GM23338 (cell line): ENCODE measurements at regions not wholly inside any gene's neighbourhood (a gene's known extent, or its start where the extent isn't known, plus 50 kb on each side); places are given as distances from the start of the nearest gene placed in this dataset.
A peak's percentile ranks its signal among the peaks of the same experiment; 100 is the strongest.

Experiments used
- ATAC-seq: fragments of 200-7000 bp; cut with Tn5 transposase; 3 replicates; pipeline ENCODE4 v1.9.1; 2020
- DNase-seq: peaks from one replicate; pipeline ENCODE4 v3.0.0-alpha.2; 2015; ENCODE audit warnings: low spot score
- H2AFZ ChIP-seq: fragments of 200-600 bp; sonication (generic); 2 replicates; pipeline ENCODE4 v1.8.0; 2016; ENCODE audit warnings: antibody characterized with exemption, mild to moderate bottlenecking, moderate library complexity
- H3F3A ChIP-seq: fragments of 200-600 bp; sonication (generic); replicated peaks from 2 replicates; pipeline ENCODE4 v1.8.0; 2017; ENCODE audit warnings: antibody characterized with exemption, mixed run types, low read depth
- H3K27ac ChIP-seq: fragments of 200-600 bp; sonication (generic); 2 replicates; pipeline ENCODE4 v1.6.1; 2016; ENCODE audit warnings: low read depth
- H3K27me3 ChIP-seq: fragments of 200-600 bp; sonication (generic); 2 replicates; pipeline ENCODE4 v1.8.0; 2016; ENCODE audit warnings: mild to moderate bottlenecking, mixed run types, moderate library complexity; ENCODE audit not compliant: insufficient read depth
- H3K36me3 ChIP-seq: fragments of 200-600 bp; sonication (generic); 2 replicates; pipeline ENCODE4 v1.8.0; 2016; ENCODE audit warnings: mild to moderate bottlenecking; ENCODE audit not compliant: insufficient read depth
- H3K4me1 ChIP-seq: fragments of 200-600 bp; sonication (generic); 2 replicates; pipeline ENCODE4 v1.8.0; 2016; ENCODE audit warnings: mild to moderate bottlenecking, moderate library complexity; ENCODE audit not compliant: insufficient read depth
- H3K4me2 ChIP-seq: fragments of 200-600 bp; sonication (generic); 2 replicates; pipeline ENCODE4 v1.7.1; 2017; ENCODE audit warnings: mixed run types
- H3K4me3 ChIP-seq: fragments of 200-600 bp; sonication (generic); 2 replicates; pipeline ENCODE4 v1.6.1; 2016; ENCODE audit warnings: mixed run types
- H3K79me2 ChIP-seq: fragments of 200-600 bp; sonication (generic); replicated peaks from 2 replicates; pipeline ENCODE4 v1.8.0; 2017; ENCODE audit warnings: mild to moderate bottlenecking; ENCODE audit not compliant: insufficient read depth
- H3K9me2 ChIP-seq: fragments of 200-600 bp; sonication (generic); 2 replicates; pipeline ENCODE4 v1.8.0; 2017; ENCODE audit not compliant: insufficient read depth
- H4K20me1 ChIP-seq: fragments of 200-600 bp; sonication (generic); replicated peaks from 2 replicates; pipeline ENCODE4 v1.8.0; 2017; ENCODE audit warnings: mild to moderate bottlenecking; ENCODE audit not compliant: insufficient read depth
- H3K27ac Mint-ChIP-seq: 2 replicates; pipeline ENCODE4 v1.8.0; 2020; ENCODE audit warnings: inconsistent platforms, mild to moderate bottlenecking, moderate library complexity, mixed read lengths
- H3K27me3 Mint-ChIP-seq: 3 replicates; pipeline ENCODE4 v1.8.0; 2022; ENCODE audit warnings: low read depth, mild to moderate bottlenecking, moderate library complexity, mixed read lengths, inconsistent platforms; ENCODE audit not compliant: insufficient read depth, poor library complexity
- H3K36me3 Mint-ChIP-seq: 3 replicates; pipeline ENCODE4 v1.8.0; 2021; ENCODE audit warnings: low read depth, mild to moderate bottlenecking, inconsistent platforms, moderate library complexity, mixed read lengths
- H3K4me1 Mint-ChIP-seq: 3 replicates; pipeline ENCODE4 v1.8.0; 2020; ENCODE audit warnings: mild to moderate bottlenecking, inconsistent platforms, mixed read lengths
- H3K4me3 Mint-ChIP-seq: 3 replicates; pipeline ENCODE4 v1.8.0; 2021; ENCODE audit warnings: moderate library complexity, mild to moderate bottlenecking, inconsistent platforms, mixed read lengths
- H3K9me3 Mint-ChIP-seq: 3 replicates; pipeline ENCODE4 v1.8.0; 2020; ENCODE audit warnings: moderate library complexity, mild to moderate bottlenecking, inconsistent platforms, mixed read lengths
- CREB1 ChIP-seq: fragments of 250-450 bp; sonication (Bioruptor Pico); IDR thresholded peaks from 2 replicates; pipeline ENCODE4 v1.5.0; 2020; ENCODE audit warnings: low read depth, mild to moderate bottlenecking, moderate library complexity
- EZH2 ChIP-seq: fragments of 200-600 bp; sonication (generic); IDR thresholded peaks from one replicate; pipeline ENCODE4 v1.8.0; 2017; ENCODE audit warnings: antibody characterized with exemption, mild to moderate bottlenecking, low read depth; ENCODE audit not compliant: unreplicated experiment
- EZH2phosphoT487 ChIP-seq: fragments of 200-600 bp; sonication (generic); IDR thresholded peaks from one replicate; pipeline ENCODE4 v1.8.1; 2018; ENCODE audit warnings: antibody characterized with exemption; ENCODE audit not compliant: unreplicated experiment
- JUNB ChIP-seq: IDR thresholded peaks from one replicate; pipeline ENCODE4 v1.6.1; 2016; ENCODE audit warnings: antibody characterized with exemption; ENCODE audit not compliant: unreplicated experiment
- NANOG ChIP-seq: IDR thresholded peaks from 2 replicates; pipeline ENCODE4 v1.6.1; 2016; ENCODE audit warnings: antibody characterized with exemption, borderline replicate concordance
- POLR2AphosphoS5 ChIP-seq: IDR thresholded peaks from 2 replicates; pipeline ENCODE4 v1.6.1; 2016; ENCODE audit warnings: antibody characterized with exemption, low read depth
- STAT1 ChIP-seq: IDR thresholded peaks from one replicate; pipeline ENCODE4 v1.6.1; 2016; ENCODE audit warnings: antibody characterized with exemption; ENCODE audit not compliant: unreplicated experiment
- ZNF114 ChIP-seq: fragments of 250-450 bp; sonication (Bioruptor Pico); IDR thresholded peaks from 2 replicates; pipeline ENCODE4 v1.5.0; 2020; ENCODE audit warnings: mild to moderate bottlenecking, moderate library complexity
- ZNF331 ChIP-seq: fragments of 250-450 bp; sonication (Bioruptor Pico); IDR thresholded peaks from 2 replicates; pipeline ENCODE4 v1.5.0; 2020; ENCODE audit warnings: low read depth, mild to moderate bottlenecking, moderate library complexity
- TF ChIP-seq, protein P1 (sequence below): fragments of 250-450 bp; sonication (Bioruptor Pico); IDR thresholded peaks from 2 replicates; pipeline ENCODE4 v1.5.0; 2020; ENCODE audit warnings: mild to moderate bottlenecking, moderate library complexity
- TF ChIP-seq, protein P2 (sequence below), 2 experiments: fragments of 200-600 bp in 1 of 2; sonication (generic) in 1 of 2; conservative IDR thresholded peaks; 2 replicates each; pipeline versions ENCODE4 v1.5.1 to v1.6.1; 2016 to 2017; ENCODE audit warnings: antibody characterized with exemption in 2 of 2, low read depth in 2 of 2, mild to moderate bottlenecking in 2 of 2, moderate library complexity in 1 of 2
- TF ChIP-seq, protein P3 (sequence below): IDR thresholded peaks from one replicate; pipeline ENCODE4 v1.6.1; 2018; ENCODE audit warnings: antibody characterized with exemption; ENCODE audit not compliant: unreplicated experiment
- TF ChIP-seq, protein P4 (sequence below): IDR thresholded peaks from 2 replicates; pipeline ENCODE4 v1.6.1; 2016; ENCODE audit warnings: antibody characterized with exemption

DNA sequence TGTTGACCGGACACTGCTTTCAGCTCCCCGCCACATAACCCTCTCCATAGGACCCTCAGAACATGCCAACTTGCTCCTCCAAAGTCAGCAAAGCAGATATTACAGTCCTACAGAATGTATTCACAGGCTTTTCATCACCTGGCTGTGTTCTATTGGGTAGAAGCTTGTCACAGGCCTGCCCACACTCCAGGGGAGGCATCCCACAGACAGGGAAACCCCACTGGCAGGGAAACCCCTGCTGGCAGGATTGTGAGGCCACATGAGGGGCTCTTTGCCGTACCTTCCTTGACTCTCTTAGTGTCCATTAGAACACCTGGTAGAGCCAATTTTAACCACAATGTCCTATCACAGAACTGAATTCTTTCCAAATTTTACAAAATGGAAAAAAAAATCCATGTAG, 344.2 kb upstream of the MGMT start:
- H3K27me3 Mint-ChIP-seq, result no peaks in the 10 kb centered on the region
- H3K9me3 Mint-ChIP-seq, result peaks cover 5% of the 10 kb centered on the region; the same call in 1 of the 3 replicates
- Histone ChIP-seq H3K79me2 (no peaks in the 10 kb centered on the region), H3K9me2 (0 out of 2 replicates have a peak, but pooled peaks cover 3% of the 10 kb centered on the region), H2AFZ (no peak overlapping the region), H3K4me3 (no peak overlapping the region), H3F3A (no peaks in the 10 kb centered on the region), H3K4me2 (no peak overlapping the region), H3K27ac (no peak overlapping the region), H3K36me3 (peaks cover 5% of the 10 kb centered on the region; the same call in 1 of the 2 replicates), H4K20me1 (no peaks in the 10 kb centered on the region), H3K27me3 (no peaks in the 10 kb centered on the region), H3K4me1 (0 out of 2 replicates have a peak, but pooled peaks cover 7% of the 10 kb centered on the region)
- peaks cover 4% of the 10 kb centered on the region; the same call in 1 of the 3 replicates for H3K36me3 Mint-ChIP-seq
- TF ChIP-seq ZNF114 (CRISPR knock-in tag) (no peak), EZH2phosphoT487 (no peak), NANOG (no peak), POLR2AphosphoS5 (no peak), JUNB (no peak), STAT1 (no peak), CREB1 (no peak), EZH2 (no peak), ZNF331 (CRISPR knock-in tag) (no peak)
- TF ChIP-seq, protein P1, sequence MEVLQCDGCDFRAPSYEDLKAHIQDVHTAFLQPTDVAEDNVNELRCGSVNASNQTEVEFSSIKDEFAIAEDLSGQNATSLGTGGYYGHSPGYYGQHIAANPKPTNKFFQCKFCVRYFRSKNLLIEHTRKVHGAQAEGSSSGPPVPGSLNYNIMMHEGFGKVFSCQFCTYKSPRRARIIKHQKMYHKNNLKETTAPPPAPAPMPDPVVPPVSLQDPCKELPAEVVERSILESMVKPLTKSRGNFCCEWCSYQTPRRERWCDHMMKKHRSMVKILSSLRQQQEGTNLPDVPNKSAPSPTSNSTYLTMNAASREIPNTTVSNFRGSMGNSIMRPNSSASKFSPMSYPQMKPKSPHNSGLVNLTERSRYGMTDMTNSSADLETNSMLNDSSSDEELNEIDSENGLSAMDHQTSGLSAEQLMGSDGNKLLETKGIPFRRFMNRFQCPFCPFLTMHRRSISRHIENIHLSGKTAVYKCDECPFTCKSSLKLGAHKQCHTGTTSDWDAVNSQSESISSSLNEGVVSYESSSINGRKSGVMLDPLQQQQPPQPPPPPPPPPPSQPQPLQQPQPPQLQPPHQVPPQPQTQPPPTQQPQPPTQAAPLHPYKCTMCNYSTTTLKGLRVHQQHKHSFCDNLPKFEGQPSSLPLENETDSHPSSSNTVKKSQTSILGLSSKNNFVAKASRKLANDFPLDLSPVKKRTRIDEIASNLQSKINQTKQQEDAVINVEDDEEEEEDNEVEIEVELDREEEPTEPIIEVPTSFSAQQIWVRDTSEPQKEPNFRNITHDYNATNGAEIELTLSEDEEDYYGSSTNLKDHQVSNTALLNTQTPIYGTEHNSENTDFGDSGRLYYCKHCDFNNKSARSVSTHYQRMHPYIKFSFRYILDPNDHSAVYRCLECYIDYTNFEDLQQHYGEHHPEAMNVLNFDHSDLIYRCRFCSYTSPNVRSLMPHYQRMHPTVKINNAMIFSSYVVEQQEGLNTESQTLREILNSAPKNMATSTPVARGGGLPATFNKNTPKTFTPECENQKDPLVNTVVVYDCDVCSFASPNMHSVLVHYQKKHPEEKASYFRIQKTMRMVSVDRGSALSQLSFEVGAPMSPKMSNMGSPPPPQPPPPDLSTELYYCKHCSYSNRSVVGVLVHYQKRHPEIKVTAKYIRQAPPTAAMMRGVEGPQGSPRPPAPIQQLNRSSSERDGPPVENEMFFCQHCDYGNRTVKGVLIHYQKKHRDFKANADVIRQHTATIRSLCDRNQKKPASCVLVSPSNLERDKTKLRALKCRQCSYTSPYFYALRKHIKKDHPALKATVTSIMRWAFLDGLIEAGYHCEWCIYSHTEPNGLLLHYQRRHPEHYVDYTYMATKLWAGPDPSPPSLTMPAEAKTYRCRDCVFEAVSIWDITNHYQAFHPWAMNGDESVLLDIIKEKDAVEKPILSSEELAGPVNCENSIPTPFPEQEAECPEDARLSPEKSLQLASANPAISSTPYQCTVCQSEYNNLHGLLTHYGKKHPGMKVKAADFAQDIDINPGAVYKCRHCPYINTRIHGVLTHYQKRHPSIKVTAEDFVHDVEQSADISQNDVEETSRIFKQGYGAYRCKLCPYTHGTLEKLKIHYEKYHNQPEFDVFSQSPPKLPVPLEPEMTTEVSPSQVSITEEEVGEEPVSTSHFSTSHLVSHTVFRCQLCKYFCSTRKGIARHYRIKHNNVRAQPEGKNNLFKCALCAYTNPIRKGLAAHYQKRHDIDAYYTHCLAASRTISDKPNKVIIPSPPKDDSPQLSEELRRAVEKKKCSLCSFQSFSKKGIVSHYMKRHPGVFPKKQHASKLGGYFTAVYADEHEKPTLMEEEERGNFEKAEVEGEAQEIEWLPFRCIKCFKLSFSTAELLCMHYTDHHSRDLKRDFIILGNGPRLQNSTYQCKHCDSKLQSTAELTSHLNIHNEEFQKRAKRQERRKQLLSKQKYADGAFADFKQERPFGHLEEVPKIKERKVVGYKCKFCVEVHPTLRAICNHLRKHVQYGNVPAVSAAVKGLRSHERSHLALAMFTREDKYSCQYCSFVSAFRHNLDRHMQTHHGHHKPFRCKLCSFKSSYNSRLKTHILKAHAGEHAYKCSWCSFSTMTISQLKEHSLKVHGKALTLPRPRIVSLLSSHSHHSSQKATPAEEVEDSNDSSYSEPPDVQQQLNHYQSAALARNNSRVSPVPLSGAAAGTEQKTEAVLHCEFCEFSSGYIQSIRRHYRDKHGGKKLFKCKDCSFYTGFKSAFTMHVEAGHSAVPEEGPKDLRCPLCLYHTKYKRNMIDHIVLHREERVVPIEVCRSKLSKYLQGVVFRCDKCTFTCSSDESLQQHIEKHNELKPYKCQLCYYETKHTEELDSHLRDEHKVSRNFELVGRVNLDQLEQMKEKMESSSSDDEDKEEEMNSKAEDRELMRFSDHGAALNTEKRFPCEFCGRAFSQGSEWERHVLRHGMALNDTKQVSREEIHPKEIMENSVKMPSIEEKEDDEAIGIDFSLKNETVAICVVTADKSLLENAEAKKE (CRISPR knock-in tag), result no peak
- TF ChIP-seq, protein P2, sequence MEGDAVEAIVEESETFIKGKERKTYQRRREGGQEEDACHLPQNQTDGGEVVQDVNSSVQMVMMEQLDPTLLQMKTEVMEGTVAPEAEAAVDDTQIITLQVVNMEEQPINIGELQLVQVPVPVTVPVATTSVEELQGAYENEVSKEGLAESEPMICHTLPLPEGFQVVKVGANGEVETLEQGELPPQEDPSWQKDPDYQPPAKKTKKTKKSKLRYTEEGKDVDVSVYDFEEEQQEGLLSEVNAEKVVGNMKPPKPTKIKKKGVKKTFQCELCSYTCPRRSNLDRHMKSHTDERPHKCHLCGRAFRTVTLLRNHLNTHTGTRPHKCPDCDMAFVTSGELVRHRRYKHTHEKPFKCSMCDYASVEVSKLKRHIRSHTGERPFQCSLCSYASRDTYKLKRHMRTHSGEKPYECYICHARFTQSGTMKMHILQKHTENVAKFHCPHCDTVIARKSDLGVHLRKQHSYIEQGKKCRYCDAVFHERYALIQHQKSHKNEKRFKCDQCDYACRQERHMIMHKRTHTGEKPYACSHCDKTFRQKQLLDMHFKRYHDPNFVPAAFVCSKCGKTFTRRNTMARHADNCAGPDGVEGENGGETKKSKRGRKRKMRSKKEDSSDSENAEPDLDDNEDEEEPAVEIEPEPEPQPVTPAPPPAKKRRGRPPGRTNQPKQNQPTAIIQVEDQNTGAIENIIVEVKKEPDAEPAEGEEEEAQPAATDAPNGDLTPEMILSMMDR (conservative IDR thresholded peaks at IDR 0.05; ENCODE audit: low read depth in 2 of 2), result no peak
- TF ChIP-seq, protein P3, sequence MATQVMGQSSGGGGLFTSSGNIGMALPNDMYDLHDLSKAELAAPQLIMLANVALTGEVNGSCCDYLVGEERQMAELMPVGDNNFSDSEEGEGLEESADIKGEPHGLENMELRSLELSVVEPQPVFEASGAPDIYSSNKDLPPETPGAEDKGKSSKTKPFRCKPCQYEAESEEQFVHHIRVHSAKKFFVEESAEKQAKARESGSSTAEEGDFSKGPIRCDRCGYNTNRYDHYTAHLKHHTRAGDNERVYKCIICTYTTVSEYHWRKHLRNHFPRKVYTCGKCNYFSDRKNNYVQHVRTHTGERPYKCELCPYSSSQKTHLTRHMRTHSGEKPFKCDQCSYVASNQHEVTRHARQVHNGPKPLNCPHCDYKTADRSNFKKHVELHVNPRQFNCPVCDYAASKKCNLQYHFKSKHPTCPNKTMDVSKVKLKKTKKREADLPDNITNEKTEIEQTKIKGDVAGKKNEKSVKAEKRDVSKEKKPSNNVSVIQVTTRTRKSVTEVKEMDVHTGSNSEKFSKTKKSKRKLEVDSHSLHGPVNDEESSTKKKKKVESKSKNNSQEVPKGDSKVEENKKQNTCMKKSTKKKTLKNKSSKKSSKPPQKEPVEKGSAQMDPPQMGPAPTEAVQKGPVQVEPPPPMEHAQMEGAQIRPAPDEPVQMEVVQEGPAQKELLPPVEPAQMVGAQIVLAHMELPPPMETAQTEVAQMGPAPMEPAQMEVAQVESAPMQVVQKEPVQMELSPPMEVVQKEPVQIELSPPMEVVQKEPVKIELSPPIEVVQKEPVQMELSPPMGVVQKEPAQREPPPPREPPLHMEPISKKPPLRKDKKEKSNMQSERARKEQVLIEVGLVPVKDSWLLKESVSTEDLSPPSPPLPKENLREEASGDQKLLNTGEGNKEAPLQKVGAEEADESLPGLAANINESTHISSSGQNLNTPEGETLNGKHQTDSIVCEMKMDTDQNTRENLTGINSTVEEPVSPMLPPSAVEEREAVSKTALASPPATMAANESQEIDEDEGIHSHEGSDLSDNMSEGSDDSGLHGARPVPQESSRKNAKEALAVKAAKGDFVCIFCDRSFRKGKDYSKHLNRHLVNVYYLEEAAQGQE, result no peak
- TF ChIP-seq, protein P4, sequence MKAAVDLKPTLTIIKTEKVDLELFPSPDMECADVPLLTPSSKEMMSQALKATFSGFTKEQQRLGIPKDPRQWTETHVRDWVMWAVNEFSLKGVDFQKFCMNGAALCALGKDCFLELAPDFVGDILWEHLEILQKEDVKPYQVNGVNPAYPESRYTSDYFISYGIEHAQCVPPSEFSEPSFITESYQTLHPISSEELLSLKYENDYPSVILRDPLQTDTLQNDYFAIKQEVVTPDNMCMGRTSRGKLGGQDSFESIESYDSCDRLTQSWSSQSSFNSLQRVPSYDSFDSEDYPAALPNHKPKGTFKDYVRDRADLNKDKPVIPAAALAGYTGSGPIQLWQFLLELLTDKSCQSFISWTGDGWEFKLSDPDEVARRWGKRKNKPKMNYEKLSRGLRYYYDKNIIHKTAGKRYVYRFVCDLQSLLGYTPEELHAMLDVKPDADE, result no peak
- ATAC-seq (peak; percentile 39; the same call in 2 of the 3 replicates), DNase-seq (no peak)
- H3K27ac Mint-ChIP-seq, result 0 out of 2 replicates have a peak overlapping the region, but pooled peaks have one; percentile 31
- peaks cover 9% of the 10 kb centered on the region for H3K4me1 Mint-ChIP-seq
- H3K4me3 Mint-ChIP-seq, result no peak overlapping the region
